Endothelial cell of umbilical vein (primary cell): ENCODE measurements at regions not wholly inside any gene's neighbourhood (a gene's known extent, or its start where the extent isn't known, plus 50 kb on each side); places are given as distances from the start of the nearest gene placed in this dataset.
A peak's percentile ranks its signal among the peaks of the same experiment; 100 is the strongest.

ENCODE experiments used
- BruUV-seq: library from RNA; stranded (reverse); fragments of 400-500 nt; replicated peaks from 2 replicates; lab custom pipeline; 2021; lab: Mats Ljungman, UMichigan
- CTCF ChIA-PET: fragments of 300-600, 350-600 bp; sonication (Branson Sonifier 250); formaldehyde crosslinking; loops from one replicate; lab custom pipeline; 2021; ENCODE audit warnings: antibody characterized with exemption, inconsistent platforms; lab: Charles Lee
- POLR2A ChIA-PET: fragments of 300-600, 350-600 bp; sonication (Branson Sonifier 250); formaldehyde crosslinking; loops from one replicate; lab custom pipeline; 2021; ENCODE audit warnings: antibody characterized with exemption, inconsistent platforms; lab: Charles Lee
- DNase-seq: peaks from one replicate; pipeline ENCODE4 v3.0.0-alpha.2; 2011; ENCODE audit warnings: low read depth, low spot score
- FAIRE-seq: peaks from 2 replicates; lab custom pipeline; 2011; peaks lifted over from hg19 to GRCh38; lab: Jason Lieb, UNC
- H2AFZ ChIP-seq: 2 replicates; pipeline ENCODE4 v1.6.0; 2012; ENCODE audit warnings: low read depth, low read length, control low read depth, inconsistent platforms
- H3K27ac ChIP-seq: 2 replicates; pipeline ENCODE4 v1.5.1; 2011; ENCODE audit warnings: low read depth, mild to moderate bottlenecking, control low read depth, low read length, moderate library complexity; ENCODE audit not compliant: insufficient read depth
- H3K27me3 ChIP-seq, 2 experiments: 2 replicates each; pipeline versions ENCODE4 v1.6.0 to v1.6.1; 2011; ENCODE audit warnings: low read length in 2 of 2, mixed read lengths in 1 of 2; ENCODE audit not compliant: control insufficient read depth in 2 of 2, insufficient read depth in 2 of 2
- H3K36me3 ChIP-seq, 2 experiments: 2 replicates in 1 of 2; 3 replicates in 1 of 2; pipeline ENCODE4 v1.5.1; 2011; ENCODE audit warnings: low read length in 2 of 2, mild to moderate bottlenecking in 1 of 2, moderate library complexity in 1 of 2; ENCODE audit not compliant: control insufficient read depth in 2 of 2, insufficient read depth in 2 of 2; ENCODE audit errors: extremely low read depth in 1 of 2
- H3K4me1 ChIP-seq: 3 replicates; pipeline ENCODE4 v1.5.1; 2011; ENCODE audit warnings: mild to moderate bottlenecking, low read length; ENCODE audit not compliant: control insufficient read depth, insufficient read depth; ENCODE audit errors: extremely low read depth
- H3K4me2 ChIP-seq: 2 replicates; pipeline ENCODE4 v1.6.1; 2011; ENCODE audit warnings: low read length, control low read depth, mixed read lengths; ENCODE audit not compliant: insufficient read depth
- H3K4me3 ChIP-seq, 3 experiments: fragments of 200-600 bp in 1 of 3; sonication (generic), shearing (Covaris generic) in 1 of 3; replicated peaks in 1 of 3; 2 replicates each; pipeline ENCODE4 v1.5.1; 2011 to 2016; ENCODE audit warnings: control low read depth in 3 of 3, low read length in 3 of 3, mild to moderate bottlenecking in 2 of 3, inconsistent platforms in 1 of 3, low read depth in 1 of 3, moderate library complexity in 1 of 3; ENCODE audit not compliant: insufficient read depth in 1 of 3
- H3K79me2 ChIP-seq: 2 replicates; pipeline ENCODE4 v1.6.0; 2012; ENCODE audit warnings: low read length, inconsistent platforms; ENCODE audit not compliant: control insufficient read depth, insufficient read depth
- H3K9ac ChIP-seq: replicated peaks from 2 replicates; pipeline ENCODE3; 2011; ENCODE audit warnings: low read length, control low read depth; ENCODE audit not compliant: insufficient read depth; ENCODE audit errors: extremely low read depth
- H3K9me1 ChIP-seq: replicated peaks from 3 replicates; pipeline ENCODE4 v1.6.0; 2011; ENCODE audit warnings: mild to moderate bottlenecking, low read length; ENCODE audit not compliant: control insufficient read depth, insufficient read depth; ENCODE audit errors: extremely low read depth
- H3K9me3 ChIP-seq: replicated peaks from 2 replicates; pipeline ENCODE4 v1.5.1; 2012; ENCODE audit warnings: low read length, inconsistent platforms; ENCODE audit not compliant: control insufficient read depth, insufficient read depth
- H4K20me1 ChIP-seq: replicated peaks from 2 replicates; pipeline ENCODE3; 2011; ENCODE audit warnings: mild to moderate bottlenecking, low read length; ENCODE audit not compliant: control insufficient read depth, insufficient read depth; ENCODE audit errors: extremely low read depth
- CTCF ChIP-seq, 2 donors: IDR thresholded peaks; 1 replicate in 1 of 2; 2 replicates in 1 of 2; pipeline ENCODE4 v1.5.1; 2011; ENCODE audit warnings: low read length in 2 of 2, mild to moderate bottlenecking in 2 of 2, moderate library complexity in 2 of 2, control low read depth in 1 of 2, inconsistent platforms in 1 of 2, low read depth in 1 of 2; ENCODE audit not compliant: insufficient read depth in 1 of 2; ENCODE audit errors: extremely low read depth in 1 of 2
- EZH2 ChIP-seq: IDR thresholded peaks from 2 replicates; pipeline ENCODE4 v1.6.1; 2012; ENCODE audit warnings: borderline replicate concordance, low read depth, mild to moderate bottlenecking, moderate library complexity, low read length, inconsistent platforms; ENCODE audit not compliant: severe bottlenecking
- FOS ChIP-seq: IDR thresholded peaks from 2 replicates; pipeline ENCODE4 v1.6.1; 2011; ENCODE audit warnings: mild to moderate bottlenecking, low read length, moderate library complexity, borderline replicate concordance; ENCODE audit not compliant: insufficient read depth
- GATA2 ChIP-seq: IDR thresholded peaks from 2 replicates; pipeline ENCODE4 v1.7.0; 2011; ENCODE audit warnings: low read depth, mild to moderate bottlenecking, moderate library complexity, mixed read lengths, low read length; ENCODE audit not compliant: insufficient read length, insufficient read depth
- JUN ChIP-seq: IDR thresholded peaks from 2 replicates; pipeline ENCODE4 v1.6.1; 2011; ENCODE audit warnings: borderline replicate concordance, low read depth; ENCODE audit not compliant: insufficient read length, insufficient read depth
- MAX ChIP-seq: IDR thresholded peaks from 2 replicates; pipeline ENCODE4 v1.6.1; 2011; ENCODE audit not compliant: insufficient read depth, insufficient read length
- MYC ChIP-seq: IDR thresholded peaks from one replicate; pipeline ENCODE4 v1.6.1; 2011; ENCODE audit warnings: mild to moderate bottlenecking, low read depth, low read length
- POLR2A ChIP-seq: IDR thresholded peaks from 2 replicates; pipeline ENCODE4 v1.6.1; 2012; ENCODE audit warnings: low read depth, mild to moderate bottlenecking, control low read depth, low read length
- POLR2AphosphoS5 ChIP-seq: IDR thresholded peaks from 2 replicates; pipeline ENCODE4 v1.6.1; 2012; ENCODE audit warnings: low read depth, mild to moderate bottlenecking, control low read depth, low read length, moderate library complexity; ENCODE audit not compliant: insufficient read depth
- dilution Hi-C: fragments of 300-500 bp; cut with MboI; formaldehyde crosslinking; loops from one replicate; pipeline ENCODE4 v1.15.0; 2019; ENCODE audit warnings: low sequenced_read_pairs; ENCODE audit not compliant: extremely low pct_ligation_motif_present
- intact Hi-C: fragments of 100-400 bp; cut with micrococcal nuclease; formaldehyde crosslinking; loops from one replicate; pipeline ENCODE4 v1.10.0; 2022

GRCh38 chr11:31957674-31958073 lies 133.2 kb upstream of the RCN1 start:
- Histone ChIP-seq H3K4me2 (no peak overlapping the region), H4K20me1 (no peaks in the 10 kb centered on the region), H2AFZ (peak overlapping the region; percentile 31), H3K36me3 (no peaks in the 10 kb centered on the region), H3K4me3 (no peak overlapping the region), H3K4me1 (no peaks in the 10 kb centered on the region), H3K9me3 (no peaks in the 10 kb centered on the region), H3K27ac (no peak overlapping the region), H3K27me3 (no peaks in the 10 kb centered on the region), H3K9ac (no peak overlapping the region), H3K79me2 (no peaks in the 10 kb centered on the region), H3K9me1 (no peaks in the 10 kb centered on the region)
- DNase-seq (no peak), FAIRE-seq (no peak)
- dilution Hi-C loops (no loop called here), intact Hi-C loops (loop anchor here (1.0 to 10.0 kb wide), 7 partner anchors 219 to 851 kb away; no protein-coding TSS in a partner anchor)
- no TSS peak for BruUV-seq
- no peak for TF ChIP-seq GATA2
- TF ChIP-seq JUN = no peak
- TF ChIP-seq MYC = no peak
- no peak for TF ChIP-seq CTCF (IDR thresholded peaks at IDR 0.05; ENCODE audit: extremely low read depth in 1 of 2, insufficient read depth in 1 of 2, low read depth in 1 of 2, low read length in 2 of 2)
- no peak for TF ChIP-seq MAX
- no peak for TF ChIP-seq POLR2A
- no peak for TF ChIP-seq EZH2
- no peak for TF ChIP-seq POLR2AphosphoS5
- no peak for TF ChIP-seq FOS
- CTCF ChIA-PET = interaction anchor here (0.5 to 4.6 kb wide), 46 partner anchors 9 to 850 kb away, joined by 3 to 81 read pairs (median 6); partner anchors contain the start of genes DCDC1 and DNAJC24
- POLR2A ChIA-PET = no interaction called here
